Body of pancreas (tissue), 4 donors: ENCODE measurements at regions not wholly inside any gene's neighbourhood (a gene's known extent, or its start where the extent isn't known, plus 50 kb on each side); places are given as distances from the start of the nearest gene placed in this dataset.

Experiments used
- CTCF ChIP-seq, 7 experiments: fragments of 450-650 bp in 4 of 7; fragments of 200-600 bp in 3 of 7; sonication (generic) in 3 of 7; IDR thresholded peaks; one replicate each; pipeline ENCODE4 v1.5.1; 2016 to 2019; ENCODE audit warnings: antibody characterized with exemption in 7 of 7
- POLR2A ChIP-seq, 3 donors: fragments of 450-650 bp; IDR thresholded peaks; one replicate each; pipeline ENCODE4 v1.6.1; 2016; ENCODE audit warnings: antibody characterized with exemption in 3 of 3, mild to moderate bottlenecking in 2 of 3

DNA sequence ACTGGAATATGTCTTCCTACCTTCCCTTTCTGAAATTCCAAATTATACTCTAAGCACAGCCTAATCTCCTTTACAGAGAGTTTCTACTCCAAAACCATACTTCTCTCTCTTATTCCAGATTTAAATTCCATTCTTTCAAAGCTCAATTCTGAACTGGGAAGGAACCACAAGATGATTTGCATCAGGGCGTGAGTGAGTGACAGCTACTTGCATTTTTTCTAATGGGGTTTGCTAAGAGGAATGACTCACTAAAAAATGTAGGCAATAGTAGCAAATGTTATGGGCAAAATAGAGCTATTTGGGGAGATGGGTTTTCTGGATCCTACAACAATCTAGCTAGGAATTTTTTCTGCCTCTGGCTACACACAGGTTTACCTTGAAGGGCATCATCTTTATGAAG is 244.6 kb upstream of the PSMD7 start:
- TF ChIP-seq CTCF (IDR thresholded peaks at IDR 0.05) (no peak), POLR2A (IDR thresholded peaks at IDR 0.05) (no peak)
